Ectodermal cell (in vitro differentiated cells): ENCODE measurements at regions not wholly inside any gene's neighbourhood (a gene's known extent, or its start where the extent isn't known, plus 50 kb on each side); places are given as distances from the start of the nearest gene placed in this dataset.

Experiments
- H3K27ac ChIP-seq: 2 replicates; pipeline ENCODE4 v1.7.0; 2013; ENCODE audit warnings: mild to moderate bottlenecking, low read depth, low read length; ENCODE audit not compliant: insufficient read depth, poor library complexity, severe bottlenecking
- H3K27me3 ChIP-seq: 2 replicates; pipeline ENCODE4 v1.7.0; 2013; ENCODE audit warnings: mild to moderate bottlenecking, low read length; ENCODE audit not compliant: insufficient read depth, control insufficient read depth, poor library complexity, severe bottlenecking
- H3K36me3 ChIP-seq: one replicate; pipeline ENCODE4 v1.7.0; 2013; ENCODE audit warnings: low read length; ENCODE audit not compliant: control insufficient read depth, insufficient read depth
- H3K4me1 ChIP-seq: one replicate; pipeline ENCODE4 v1.7.0; 2013; ENCODE audit warnings: low read length; ENCODE audit not compliant: control insufficient read depth, insufficient read depth
- H3K4me3 ChIP-seq: 2 replicates; pipeline ENCODE4 v1.7.0; 2013; ENCODE audit warnings: low read depth, low read length, control low read depth; ENCODE audit not compliant: insufficient read depth
- H3K9me3 ChIP-seq: 2 replicates; pipeline ENCODE4 v1.7.0; 2013; ENCODE audit warnings: mild to moderate bottlenecking, low read length, moderate library complexity; ENCODE audit not compliant: control insufficient read depth
- WGBS, 2 experiments: methylation state at CpG; one replicate each; pipeline ENCODE4 v1.1.7; 2013; ENCODE audit warnings: missing lambda C conversion rate in 2 of 2; 5-methylcytosine and 5-hydroxymethylcytosine counted together

DNA sequence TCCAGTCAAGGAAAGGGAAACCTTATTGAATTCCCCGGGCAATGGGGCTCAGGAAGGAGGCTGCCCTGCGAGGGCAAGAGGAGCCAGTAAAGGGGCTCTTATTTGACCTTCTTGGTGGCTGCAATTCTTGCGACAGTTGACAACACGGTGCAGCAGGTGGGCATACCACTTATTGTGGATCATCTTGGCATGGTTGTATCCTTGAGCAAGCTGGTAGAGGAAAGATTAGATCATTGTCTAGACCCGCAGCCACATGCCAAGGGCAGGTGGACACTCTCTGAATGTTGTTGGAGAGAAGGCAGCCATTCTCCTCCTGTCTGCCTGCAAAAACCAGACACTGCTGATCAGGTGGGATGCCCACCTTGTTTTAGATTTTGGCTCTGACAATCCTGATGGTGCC lies 170.2 kb upstream of the CHST9 start:
- WGBS, 2 experiments: 94 to 96% methylated on average over 5 of the region's 5 CpGs
- Histone ChIP-seq H3K27me3 (no peaks in the 10 kb centered on the region), H3K9me3 (no peaks in the 10 kb centered on the region), H3K4me3 (no peak overlapping the region), H3K36me3 (no peaks in the 10 kb centered on the region), H3K4me1 (no peaks in the 10 kb centered on the region), H3K27ac (no peak overlapping the region)

DNA sequence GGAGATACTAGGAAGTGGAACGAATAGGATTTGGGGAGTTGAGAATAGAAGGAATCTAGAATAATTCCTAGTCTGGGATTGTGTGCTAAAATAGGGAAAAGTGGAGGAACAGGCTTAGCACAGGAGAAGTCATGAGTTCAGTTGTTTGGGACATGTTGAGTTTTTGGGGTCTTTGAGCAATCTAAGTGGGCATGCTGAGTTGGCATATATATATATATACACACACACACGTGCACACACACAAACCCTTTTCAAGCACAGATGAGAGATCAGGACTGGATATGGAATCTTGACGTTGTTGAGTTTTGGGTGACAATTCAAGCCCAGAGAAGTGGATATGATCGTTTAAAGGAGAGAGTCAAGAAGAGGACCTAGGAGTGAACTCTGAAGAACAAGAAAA lies 168.2 kb upstream of the CHST9 start:
- H3K27ac ChIP-seq: no peak overlapping the region
- WGBS, 2 experiments: 85 to 94% methylated on average over 3 of the region's 4 CpGs

DNA sequence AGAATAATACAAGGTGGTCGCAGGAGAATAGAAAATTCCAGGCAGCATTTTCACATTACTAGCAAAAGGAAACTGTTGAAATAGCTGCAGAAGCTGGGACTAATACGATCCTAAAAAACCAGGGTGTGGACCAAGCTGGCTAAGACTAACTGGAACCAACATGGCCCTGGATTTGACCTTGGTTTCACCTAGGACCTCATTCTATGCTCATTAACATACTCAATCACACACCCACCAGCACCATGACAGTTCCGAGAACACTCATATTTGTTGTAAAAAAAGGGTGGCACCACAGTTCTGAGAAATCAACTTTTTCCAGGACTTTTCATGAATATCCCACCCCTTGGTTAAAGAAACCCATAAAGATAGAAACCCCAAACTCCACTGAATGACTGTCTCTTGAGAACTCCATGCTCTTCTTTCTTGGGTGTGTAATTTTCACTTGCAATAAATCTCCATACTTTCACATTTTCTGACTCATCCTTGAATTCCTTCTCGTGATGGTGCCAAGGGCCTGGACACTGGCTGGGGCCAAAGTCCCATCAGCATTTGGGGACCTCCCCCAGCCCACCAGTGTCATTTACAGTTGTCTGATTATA lies 164.3 kb upstream of the CHST9 start:
- Histone ChIP-seq H3K4me1 (no peaks in the 10 kb centered on the region), H3K9me3 (no peaks in the 10 kb centered on the region), H3K4me3 (no peak overlapping the region), H3K27me3 (no peaks in the 10 kb centered on the region), H3K36me3 (no peaks in the 10 kb centered on the region), H3K27ac (no peak overlapping the region)
- WGBS, 2 experiments: 93 to 97% methylated on average over 4 of the region's 4 CpGs

More for the DNA sequence above, 168.2 kb upstream of the CHST9 start:
- no peak overlapping the region for H3K4me3 ChIP-seq
- H3K36me3 ChIP-seq: no peaks in the 10 kb centered on the region
- H3K9me3 ChIP-seq: no peaks in the 10 kb centered on the region
- no peaks in the 10 kb centered on the region for H3K4me1 ChIP-seq
- H3K27me3 ChIP-seq: no peaks in the 10 kb centered on the region

DNA sequence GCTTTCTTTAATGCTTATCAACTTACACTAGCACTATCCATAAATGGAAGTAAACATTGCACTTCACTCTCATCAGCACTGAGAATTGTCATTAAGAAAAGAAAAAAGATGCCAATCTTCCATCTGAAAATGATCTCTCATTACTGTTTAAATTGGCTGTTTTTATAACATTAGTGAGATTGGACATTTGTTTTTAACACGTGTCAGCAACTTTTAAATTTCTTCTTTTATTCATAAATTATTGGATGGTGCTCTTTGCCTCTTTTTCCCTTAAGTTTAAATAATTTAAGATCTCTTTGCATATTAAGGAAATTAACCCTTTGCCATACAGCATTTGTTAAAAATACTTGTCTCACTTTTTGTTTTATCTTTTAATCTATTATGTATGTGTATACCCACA lies 146.5 kb upstream of the CHST9 start:
- H3K27ac ChIP-seq: no peak overlapping the region
- H3K4me1 ChIP-seq: no peaks in the 10 kb centered on the region
- no peak overlapping the region for H3K4me3 ChIP-seq
- no peaks in the 10 kb centered on the region for H3K27me3 ChIP-seq
- WGBS, 2 experiments: no CpG with 5 or more reads among the region's 1 CpG
- H3K9me3 ChIP-seq: no peaks in the 10 kb centered on the region
- H3K36me3 ChIP-seq: no peaks in the 10 kb centered on the region

DNA sequence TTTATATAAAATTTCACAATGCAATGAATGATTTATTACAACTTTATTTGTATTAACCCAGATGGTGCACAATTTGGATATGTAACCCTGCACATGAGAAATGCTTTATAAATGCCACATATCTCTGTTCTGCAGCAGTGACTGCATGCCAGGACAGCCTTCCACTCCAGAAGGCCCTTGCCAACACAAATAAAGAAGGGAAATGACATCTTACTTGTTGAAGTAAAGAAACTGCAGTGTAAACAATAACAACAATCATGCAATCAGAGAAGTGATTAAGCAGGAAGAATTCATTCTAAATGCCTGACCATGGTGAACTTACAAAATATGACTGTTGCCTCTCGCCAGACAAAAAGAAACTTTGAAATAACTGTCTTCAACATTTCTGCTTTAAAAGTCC lies 129.9 kb upstream of the CHST9 start:
- no peaks in the 10 kb centered on the region for H3K4me1 ChIP-seq
- no peaks in the 10 kb centered on the region for H3K9me3 ChIP-seq
- H3K27ac ChIP-seq: no peak overlapping the region
- H3K27me3 ChIP-seq: no peaks in the 10 kb centered on the region
- WGBS, 2 experiments: 86 to 97% methylated on average over 1 of the region's 1 CpG
- H3K4me3 ChIP-seq: no peak overlapping the region
- no peaks in the 10 kb centered on the region for H3K36me3 ChIP-seq

DNA sequence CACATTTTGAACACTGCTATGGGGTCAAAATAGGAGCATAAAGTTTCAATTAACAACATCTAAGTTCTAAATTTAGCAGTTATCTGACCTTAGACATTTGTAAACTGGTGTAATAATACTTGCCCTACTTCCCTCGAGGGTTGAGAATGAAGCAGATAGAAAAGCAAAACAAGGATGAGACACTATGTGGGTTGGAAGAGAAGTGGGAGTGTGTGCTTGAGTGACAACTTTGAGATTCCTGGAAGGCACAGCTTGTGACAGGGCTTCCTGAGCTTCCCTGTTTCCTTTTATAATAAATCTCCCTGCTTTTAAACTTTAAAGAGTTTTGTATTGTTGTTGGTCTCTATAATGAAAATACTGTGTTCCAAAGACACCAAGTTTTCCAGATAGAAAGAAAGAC lies 128.6 kb upstream of the CHST9 start:
- no peaks in the 10 kb centered on the region for H3K4me1 ChIP-seq
- H3K9me3 ChIP-seq: no peaks in the 10 kb centered on the region
- WGBS, 2 experiments: 81 to 89% methylated on average over 1 of the region's 1 CpG
- H3K27me3 ChIP-seq: no peaks in the 10 kb centered on the region
- no peaks in the 10 kb centered on the region for H3K36me3 ChIP-seq
- no peak overlapping the region for H3K27ac ChIP-seq
- no peak overlapping the region for H3K4me3 ChIP-seq

DNA sequence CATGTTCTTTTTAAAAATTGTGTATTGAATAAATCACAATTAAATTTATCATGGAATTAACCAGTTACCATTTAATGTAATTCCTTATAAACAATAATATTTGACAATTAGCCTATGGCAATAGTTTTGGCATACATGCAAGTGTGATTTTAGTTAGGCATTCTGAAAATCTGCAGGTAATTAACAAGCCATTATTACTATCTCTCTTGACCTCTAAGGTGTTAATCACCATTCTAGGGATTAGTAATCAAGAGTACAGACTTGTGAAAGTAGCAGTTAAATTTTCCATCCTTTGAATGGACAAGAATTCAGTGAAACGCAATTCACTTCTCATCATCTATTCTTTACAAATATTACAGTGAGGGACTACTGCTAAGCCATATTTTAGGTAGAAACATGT lies 127.7 kb upstream of the CHST9 start:
- no peak overlapping the region for H3K27ac ChIP-seq
- no peak overlapping the region for H3K4me3 ChIP-seq
- H3K9me3 ChIP-seq: no peaks in the 10 kb centered on the region
- H3K4me1 ChIP-seq: no peaks in the 10 kb centered on the region
- WGBS, 2 experiments: no CpG with 5 or more reads among the region's 1 CpG
- H3K27me3 ChIP-seq: no peaks in the 10 kb centered on the region
- no peaks in the 10 kb centered on the region for H3K36me3 ChIP-seq

DNA sequence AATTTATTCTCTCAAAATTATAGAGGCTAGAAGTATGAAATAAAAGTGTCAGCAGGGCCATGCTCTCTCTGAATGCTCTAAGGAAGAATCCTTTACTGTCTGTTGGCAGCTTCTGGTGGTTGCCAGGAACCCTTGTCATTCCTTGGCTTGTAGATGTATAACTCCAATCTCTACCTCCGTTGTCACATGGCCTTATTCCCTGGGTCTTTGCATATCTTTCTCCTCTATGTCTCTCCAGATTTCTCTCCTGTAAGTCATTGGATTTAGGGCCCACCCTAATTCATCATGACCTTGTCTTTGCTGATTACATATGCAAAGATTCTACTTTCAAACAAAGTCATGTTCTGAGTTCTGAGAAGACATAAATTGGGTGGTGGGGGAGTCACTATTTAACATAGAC lies 127.0 kb upstream of the CHST9 start:
- no peak overlapping the region for H3K4me3 ChIP-seq

DNA sequence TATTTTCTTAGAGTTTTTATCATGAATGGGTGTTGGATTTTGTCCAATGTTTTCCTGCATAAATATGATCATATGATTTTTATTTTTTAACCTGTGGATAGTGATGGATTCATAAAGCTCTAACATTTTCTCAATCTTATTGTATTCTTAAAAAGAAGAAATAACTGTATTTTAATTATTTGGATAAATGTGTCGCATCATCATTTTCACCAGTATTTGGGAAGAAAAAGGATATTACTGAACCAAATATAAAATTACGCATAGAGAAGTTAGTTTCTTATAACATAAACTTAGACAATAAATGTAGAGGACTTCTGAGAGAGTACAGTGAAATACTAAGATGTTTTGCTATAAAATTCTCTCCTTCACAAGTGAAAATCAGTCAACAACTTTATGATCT lies 126.0 kb upstream of the CHST9 start:
- H3K9me3 ChIP-seq: no peaks in the 10 kb centered on the region
- H3K4me3 ChIP-seq: no peak overlapping the region
- H3K27ac ChIP-seq: no peak overlapping the region
- H3K4me1 ChIP-seq: no peaks in the 10 kb centered on the region
- no CpG with 5 or more reads among the region's 2 CpGs for WGBS, 2 experiments
- no peaks in the 10 kb centered on the region for H3K36me3 ChIP-seq
- H3K27me3 ChIP-seq: no peaks in the 10 kb centered on the region

More for the DNA sequence above, 127.0 kb upstream of the CHST9 start:
- Histone ChIP-seq H3K4me1 (no peaks in the 10 kb centered on the region), H3K36me3 (no peaks in the 10 kb centered on the region), H3K27ac (no peak overlapping the region), H3K27me3 (no peaks in the 10 kb centered on the region), H3K9me3 (no peaks in the 10 kb centered on the region)
- WGBS, 2 experiments: 86 to 89% methylated on average over 1 of the region's 1 CpG

DNA sequence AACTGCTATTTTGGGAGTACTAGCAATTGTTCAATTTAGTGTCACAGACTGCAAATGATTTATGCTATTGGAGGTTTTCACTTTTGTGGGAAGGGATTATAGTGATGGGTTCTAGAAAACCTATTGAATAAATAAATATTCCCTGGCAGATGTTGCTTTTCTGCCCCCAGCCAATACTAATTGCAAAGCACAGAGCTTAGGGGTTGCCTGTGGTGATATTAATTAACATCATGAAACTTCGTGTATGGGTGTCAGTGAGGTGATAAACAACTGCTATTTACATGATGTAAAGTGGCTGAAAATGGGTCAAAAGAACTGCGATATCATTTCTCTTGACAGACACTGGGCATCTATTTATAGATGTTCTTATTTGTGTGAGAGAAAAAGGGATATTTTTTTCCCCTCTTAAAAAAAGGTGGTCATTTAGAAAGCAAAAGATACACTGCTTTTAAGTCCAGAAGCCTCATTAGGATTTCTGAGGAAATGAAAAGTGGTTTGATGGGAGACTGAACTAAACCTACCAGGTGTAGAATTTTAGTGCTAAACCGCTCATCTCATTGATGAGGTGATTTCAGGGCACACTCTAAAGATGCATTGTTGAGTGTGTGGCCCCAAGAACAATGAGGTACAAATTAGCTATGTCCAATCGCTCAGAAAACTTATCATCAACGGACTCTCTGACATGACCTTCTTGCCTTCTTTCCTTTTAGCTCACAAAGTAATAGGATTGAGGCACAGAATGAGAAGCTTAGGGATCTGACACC lies 116.7 kb upstream of the CHST9 start:
- Histone ChIP-seq H3K27me3 (no peaks in the 10 kb centered on the region), H3K9me3 (no peaks in the 10 kb centered on the region), H3K27ac (no peak overlapping the region), H3K4me1 (no peaks in the 10 kb centered on the region), H3K36me3 (no peaks in the 10 kb centered on the region), H3K4me3 (no peak overlapping the region)
- WGBS, 2 experiments: 51 to 66% methylated on average over 5 of the region's 5 CpGs
